RWPE1 (cell line): ENCODE measurements at regions not wholly inside any gene's neighbourhood (a gene's known extent, or its start where the extent isn't known, plus 50 kb on each side); places are given as distances from the start of the nearest gene placed in this dataset.

Source experiments
- CTCF ChIA-PET: fragments of 350-600 bp; sonication (Branson Sonifier 250); formaldehyde crosslinking; extraction: SDS; loops from one replicate; lab custom pipeline; 2021; lab: Yijun Ruan, JAX
- POLR2A ChIA-PET: fragments of 400-600 bp; formaldehyde crosslinking; extraction: SDS; loops from one replicate; lab custom pipeline; 2020; ENCODE audit warnings: antibody characterized with exemption; ENCODE audit not compliant: low non-redundant PET; lab: Yijun Ruan, JAX
- DNase-seq: peaks from one replicate; pipeline ENCODE4 v3.0.0; 2012; ENCODE audit warnings: low spot score
- H3K27ac ChIP-seq: fragments of 450-650 bp; 2 replicates; pipeline ENCODE4 v1.5.1; 2017
- CTCF ChIP-seq: fragments of 450-650 bp; conservative IDR thresholded peaks from 2 replicates; pipeline ENCODE4 v1.5.1; 2017; ENCODE audit warnings: low read depth, mild to moderate bottlenecking

- CTCF ChIA-PET, result interaction anchor here (0.6 kb wide), 1 partner anchor 14 kb away, joined by 3 read pairs; no protein-coding TSS in a partner anchor
- no peak overlapping the region for H3K27ac ChIP-seq
- DNase-seq, result no peak
- TF ChIP-seq CTCF, result no peak
- POLR2A ChIA-PET, result no interaction called here
Observed at GRCh38 chr9:1907465-1907864, 107.7 kb upstream of the SMARCA2 start.

- TF ChIP-seq CTCF, result no peak
- ChIA-PET CTCF (no interaction called here), POLR2A (no interaction called here)
- no peak for DNase-seq
- no peak overlapping the region for H3K27ac ChIP-seq
Observed at GRCh38 chr9:1909322-1909721, 105.8 kb upstream of the SMARCA2 start.

GRCh38 chr9:1910269-1910811 lies 104.8 kb upstream of the SMARCA2 start:
- ChIA-PET POLR2A (no interaction called here), CTCF (no interaction called here)
- DNase-seq, result no peak

GRCh38 chr9:1913631-1914330 lies 101.4 kb upstream of the SMARCA2 start:
- no peak for TF ChIP-seq CTCF
- no peak for DNase-seq
- CTCF ChIA-PET, result no interaction called here
- H3K27ac ChIP-seq, result no peak overlapping the region
- POLR2A ChIA-PET, result no interaction called here

More at GRCh38 chr9:1910269-1910811, 104.8 kb upstream of the SMARCA2 start:
- H3K27ac ChIP-seq, result no peak overlapping the region
- no peak for TF ChIP-seq CTCF

GRCh38 chr9:1916095-1916494 lies 99.1 kb upstream of the SMARCA2 start:
- TF ChIP-seq CTCF, result no peak
- no peak for DNase-seq
- ChIA-PET CTCF (interaction anchor here (0.6 kb wide), 1 partner anchor 693 kb away, joined by 4 read pairs; no protein-coding TSS in a partner anchor), POLR2A (no interaction called here)
- H3K27ac ChIP-seq, result no peak overlapping the region

- POLR2A ChIA-PET, result no interaction called here
- CTCF ChIA-PET, result no interaction called here
- TF ChIP-seq CTCF, result no peak
- DNase-seq, result no peak
- H3K27ac ChIP-seq, result no peak overlapping the region
Observed at GRCh38 chr9:1916655-1917054, 98.5 kb upstream of the SMARCA2 start.
